Skeletal muscle tissue (tissue), 3 donors: ENCODE measurements at regions not wholly inside any gene's neighbourhood (a gene's known extent, or its start where the extent isn't known, plus 50 kb on each side); places are given as distances from the start of the nearest gene placed in this dataset.

Experiments used
- H3K27ac ChIP-seq: one replicate; pipeline ENCODE4 v1.7.0; 2013; ENCODE audit warnings: mild to moderate bottlenecking, low read depth, low read length, inconsistent platforms
- H3K27me3 ChIP-seq, 3 donors: one replicate each; pipeline ENCODE4 v1.7.0; 2013; ENCODE audit warnings: low read length in 3 of 3; ENCODE audit not compliant: control insufficient read depth in 3 of 3, insufficient read depth in 3 of 3
- H3K36me3 ChIP-seq, 3 donors: one replicate each; pipeline ENCODE4 v1.7.0; 2013; ENCODE audit warnings: low read length in 3 of 3; ENCODE audit not compliant: control insufficient read depth in 3 of 3, insufficient read depth in 3 of 3
- H3K4me1 ChIP-seq, 3 donors: one replicate each; pipeline ENCODE4 v1.7.0; 2013; ENCODE audit warnings: low read length in 3 of 3, mild to moderate bottlenecking in 3 of 3; ENCODE audit not compliant: control insufficient read depth in 3 of 3, insufficient read depth in 3 of 3
- H3K4me3 ChIP-seq, 3 donors: one replicate each; pipeline ENCODE4 v1.7.0; 2013; ENCODE audit warnings: low read length in 3 of 3
- H3K9ac ChIP-seq, 3 donors: one replicate each; pipeline ENCODE4 v1.7.0; 2013; ENCODE audit warnings: low read length in 3 of 3, mild to moderate bottlenecking in 3 of 3, moderate library complexity in 2 of 3, low read depth in 1 of 3
- H3K9me3 ChIP-seq, 3 donors: one replicate each; pipeline ENCODE4 v1.7.0; 2013; ENCODE audit warnings: low read length in 3 of 3; ENCODE audit not compliant: control insufficient read depth in 3 of 3
- donor health status: Osteomylitis.

- no peak overlapping the region for H3K9ac ChIP-seq
These were observed 207.1 kb downstream of the NFATC2 start for GRCh38 chr20:51335329-51335841.

GRCh38 chr20:51334609-51335008 lies 207.9 kb downstream of the NFATC2 start:
- H3K36me3 ChIP-seq = no peaks in the 10 kb centered on the region
- H3K4me1 ChIP-seq = no peaks in the 10 kb centered on the region
- no peaks in the 10 kb centered on the region for H3K9me3 ChIP-seq
- peaks cover 0 to 4% (median 0%) of the 10 kb centered on the region in 3 donors for H3K27me3 ChIP-seq
- H3K4me3 ChIP-seq = no peak overlapping the region
- no peak overlapping the region for H3K27ac ChIP-seq
- H3K9ac ChIP-seq = no peak overlapping the region

More at GRCh38 chr20:51335329-51335841, 207.1 kb downstream of the NFATC2 start:
- Histone ChIP-seq H3K4me3 (no peak overlapping the region), H3K4me1 (no peaks in the 10 kb centered on the region), H3K27me3 (peaks cover 0 to 4% (median 0%) of the 10 kb centered on the region in 3 donors), H3K9me3 (no peaks in the 10 kb centered on the region), H3K36me3 (no peaks in the 10 kb centered on the region), H3K27ac (no peak overlapping the region)

GRCh38 chr20:51333971-51334370 lies 208.5 kb downstream of the NFATC2 start:
- Histone ChIP-seq H3K27me3 (peaks cover 0 to 4% (median 0%) of the 10 kb centered on the region in 3 donors), H3K9ac (no peak overlapping the region), H3K9me3 (no peaks in the 10 kb centered on the region), H3K4me3 (no peak overlapping the region), H3K36me3 (no peaks in the 10 kb centered on the region), H3K27ac (no peak overlapping the region), H3K4me1 (no peaks in the 10 kb centered on the region)

GRCh38 chr20:51333446-51333845 lies 209.1 kb downstream of the NFATC2 start:
- Histone ChIP-seq H3K27ac (no peak overlapping the region), H3K27me3 (peaks cover 0 to 4% (median 0%) of the 10 kb centered on the region in 3 donors), H3K9me3 (no peaks in the 10 kb centered on the region), H3K4me3 (no peak overlapping the region), H3K4me1 (no peaks in the 10 kb centered on the region), H3K9ac (no peak overlapping the region), H3K36me3 (no peaks in the 10 kb centered on the region)

- Histone ChIP-seq H3K4me1 (no peaks in the 10 kb centered on the region), H3K36me3 (no peaks in the 10 kb centered on the region), H3K9me3 (no peaks in the 10 kb centered on the region), H3K9ac (peak overlapping the region in 1 of 3 donors; percentile 25), H3K27ac (no peak overlapping the region), H3K27me3 (peaks cover 0 to 2% (median 0%) of the 10 kb centered on the region in 3 donors), H3K4me3 (no peak overlapping the region)
These were observed 211.0 kb downstream of the NFATC2 start for GRCh38 chr20:51331481-51331880.

- H3K36me3 ChIP-seq = no peaks in the 10 kb centered on the region
- H3K4me3 ChIP-seq = no peak overlapping the region
- no peak overlapping the region for H3K9ac ChIP-seq
- H3K4me1 ChIP-seq = no peaks in the 10 kb centered on the region
- no peak overlapping the region for H3K27ac ChIP-seq
- H3K27me3 ChIP-seq = peaks cover 5 to 7% (median 5%) of the 10 kb centered on the region in 3 donors
- H3K9me3 ChIP-seq = peaks cover 0 to 5% (median 3%) of the 10 kb centered on the region in 3 donors
These were observed 212.7 kb downstream of the NFATC2 start for GRCh38 chr20:51329845-51330244.

GRCh38 chr20:51327251-51327841 lies 215.2 kb downstream of the NFATC2 start:
- Histone ChIP-seq H3K9ac (no peak overlapping the region), H3K36me3 (no peaks in the 10 kb centered on the region), H3K27ac (no peak overlapping the region), H3K9me3 (peaks cover 0 to 5% (median 3%) of the 10 kb centered on the region in 3 donors), H3K27me3 (peaks cover 5 to 15% (median 15%) of the 10 kb centered on the region in 3 donors), H3K4me3 (no peak overlapping the region), H3K4me1 (no peaks in the 10 kb centered on the region)

GRCh38 chr20:51326201-51326819 lies 216.2 kb downstream of the NFATC2 start:
- no peak overlapping the region for H3K27ac ChIP-seq
- H3K9me3 ChIP-seq = peaks cover 0 to 5% (median 3%) of the 10 kb centered on the region in 3 donors
- no peak overlapping the region for H3K9ac ChIP-seq
- H3K4me1 ChIP-seq = no peaks in the 10 kb centered on the region
- no peak overlapping the region for H3K4me3 ChIP-seq
- H3K27me3 ChIP-seq = peaks cover 11 to 21% (median 15%) of the 10 kb centered on the region in 3 donors
- no peaks in the 10 kb centered on the region for H3K36me3 ChIP-seq

GRCh38 chr20:51322164-51322707 lies 220.3 kb downstream of the NFATC2 start:
- H3K9ac ChIP-seq = no peak overlapping the region
- peaks cover 0 to 5% (median 3%) of the 10 kb centered on the region in 3 donors for H3K9me3 ChIP-seq
- H3K27ac ChIP-seq = no peak overlapping the region
- H3K4me1 ChIP-seq = no peaks in the 10 kb centered on the region
- no peak overlapping the region for H3K4me3 ChIP-seq
- H3K36me3 ChIP-seq = no peaks in the 10 kb centered on the region
- H3K27me3 ChIP-seq = peaks cover 11 to 27% (median 21%) of the 10 kb centered on the region in 3 donors
